Mesothelial cell of epicardium (in vitro differentiated cells): ENCODE measurements at regions not wholly inside any gene's neighbourhood (a gene's known extent, or its start where the extent isn't known, plus 50 kb on each side); places are given as distances from the start of the nearest gene placed in this dataset.

Source experiments
- DNase-seq, 2 experiments: peaks; one replicate each; pipeline ENCODE4 v3.0.0; 2021; ENCODE audit warnings: low spot score in 2 of 2; ENCODE audit not compliant: unreplicated experiment in 2 of 2
- H3K27ac Mint-ChIP-seq: 2 replicates; pipeline ENCODE4 v1.8.0; 2021; ENCODE audit warnings: mixed read lengths
- H3K27me3 Mint-ChIP-seq: 2 replicates; pipeline ENCODE4 v1.8.0; 2021; ENCODE audit warnings: low read depth, mixed read lengths
- H3K36me3 Mint-ChIP-seq: 2 replicates; pipeline ENCODE4 v1.8.0; 2021; ENCODE audit warnings: mixed read lengths
- H3K4me1 Mint-ChIP-seq: 2 replicates; pipeline ENCODE4 v1.8.0; 2021; ENCODE audit warnings: mixed read lengths
- H3K4me3 Mint-ChIP-seq: 2 replicates; pipeline ENCODE4 v1.8.0; 2021; ENCODE audit warnings: mild to moderate bottlenecking, moderate library complexity, mixed read lengths
- H3K9me3 Mint-ChIP-seq: 2 replicates; pipeline ENCODE4 v1.8.0; 2021; ENCODE audit warnings: mixed read lengths
- CTCF ChIP-seq: fragments of 200-600 bp; sonication (generic); IDR thresholded peaks from one replicate; pipeline ENCODE4 v1.5.0; 2021; ENCODE audit warnings: antibody characterized with exemption; ENCODE audit not compliant: unreplicated experiment

DNA sequence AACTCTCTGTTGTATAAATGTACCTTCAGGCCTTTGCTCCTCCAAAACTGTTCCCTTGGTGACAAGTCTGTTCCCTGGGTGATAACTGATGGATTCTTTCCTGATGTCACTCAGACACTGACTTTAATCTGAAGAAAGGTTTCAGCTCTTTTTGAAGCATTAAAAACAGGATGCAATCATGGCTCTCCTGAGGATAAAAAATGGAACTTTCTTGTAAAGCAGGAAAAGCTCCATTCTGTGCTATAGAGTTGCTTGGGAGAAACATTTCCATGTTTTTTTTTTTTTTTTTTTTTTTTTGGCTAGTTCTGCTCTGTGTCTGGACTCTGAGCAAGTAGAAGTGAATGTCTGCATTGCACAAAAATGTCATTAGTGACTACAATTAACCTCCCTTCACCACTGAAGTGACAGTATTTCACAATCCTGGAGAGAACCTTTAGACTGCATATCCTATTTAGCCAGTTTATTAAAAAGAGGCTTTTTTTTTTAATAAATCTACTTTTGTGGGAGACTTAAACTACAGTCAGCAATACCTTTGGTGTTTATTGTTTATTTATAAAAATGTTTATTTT, 101.7 kb upstream of the PRMT6 start:
- Mint-ChIP-seq H3K36me3 (no peaks in the 10 kb centered on the region), H3K9me3 (no peaks in the 10 kb centered on the region), H3K27me3 (peaks cover 4% of the 10 kb centered on the region), H3K4me3 (no peak overlapping the region), H3K4me1 (no peaks in the 10 kb centered on the region), H3K27ac (no peak overlapping the region)
- DNase-seq = no peak
- no peak for TF ChIP-seq CTCF

DNA sequence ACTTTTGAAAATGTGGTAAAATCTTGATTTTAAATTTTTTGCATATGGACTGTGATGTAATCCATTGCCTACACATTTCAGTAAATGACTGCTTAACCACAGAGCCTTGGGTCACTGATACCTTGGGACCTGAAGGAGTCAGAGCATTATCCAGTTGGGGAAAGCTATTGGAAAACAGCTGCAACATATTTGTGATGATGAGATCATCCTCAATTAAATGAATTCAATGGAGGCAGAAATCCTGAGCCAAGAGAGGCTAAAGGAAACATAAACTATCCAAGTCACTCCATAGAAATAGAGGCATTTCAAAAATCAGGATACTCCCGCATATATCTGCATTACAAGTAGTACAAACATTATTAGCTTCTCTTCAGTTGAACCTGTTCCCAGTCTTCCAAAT, 99.8 kb upstream of the PRMT6 start:
- Mint-ChIP-seq H3K27ac (no peak overlapping the region), H3K9me3 (no peaks in the 10 kb centered on the region), H3K27me3 (peaks cover 4% of the 10 kb centered on the region), H3K36me3 (no peaks in the 10 kb centered on the region), H3K4me1 (no peaks in the 10 kb centered on the region), H3K4me3 (no peak overlapping the region)
- no peak for TF ChIP-seq CTCF
- no peak for DNase-seq

- Mint-ChIP-seq H3K27me3 (peaks cover 4% of the 10 kb centered on the region), H3K4me1 (no peaks in the 10 kb centered on the region), H3K27ac (no peak overlapping the region), H3K9me3 (no peaks in the 10 kb centered on the region), H3K36me3 (no peaks in the 10 kb centered on the region), H3K4me3 (no peak overlapping the region)
- DNase-seq = no peak
- no peak for TF ChIP-seq CTCF
These were observed 98.7 kb upstream of the PRMT6 start for GRCh38 chr1:106957795-106958194.

- H3K4me3 Mint-ChIP-seq = no peak overlapping the region
- no peaks in the 10 kb centered on the region for H3K9me3 Mint-ChIP-seq
- H3K27me3 Mint-ChIP-seq = peaks cover 4% of the 10 kb centered on the region
- H3K4me1 Mint-ChIP-seq = no peaks in the 10 kb centered on the region
- TF ChIP-seq CTCF = no peak
- no peak overlapping the region for H3K27ac Mint-ChIP-seq
- H3K36me3 Mint-ChIP-seq = no peaks in the 10 kb centered on the region
- DNase-seq = no peak
These were observed 96.1 kb upstream of the PRMT6 start for GRCh38 chr1:106960412-106960811.

DNA sequence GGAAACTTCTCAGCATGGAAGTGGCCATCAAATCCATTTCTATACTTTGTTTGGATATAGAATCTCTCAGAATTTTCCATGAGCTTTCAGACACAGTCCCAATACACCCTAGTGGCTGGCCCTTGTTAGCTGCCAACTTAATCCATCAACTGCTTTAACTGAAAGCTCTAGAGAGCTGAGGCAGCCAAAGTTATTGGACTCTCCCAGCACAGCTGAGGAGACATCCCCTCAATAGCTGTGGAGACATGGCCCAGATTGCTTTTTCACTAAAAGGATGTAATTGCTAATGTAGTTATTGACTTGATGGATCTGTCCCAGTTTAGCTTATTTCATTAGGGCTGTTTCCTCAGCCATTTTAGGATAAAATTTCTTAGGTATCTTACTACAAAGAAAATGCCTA, 94.8 kb upstream of the PRMT6 start:
- Mint-ChIP-seq H3K27me3 (peaks cover 4% of the 10 kb centered on the region), H3K4me1 (no peaks in the 10 kb centered on the region), H3K36me3 (no peaks in the 10 kb centered on the region), H3K4me3 (no peak overlapping the region), H3K27ac (no peak overlapping the region), H3K9me3 (no peaks in the 10 kb centered on the region)
- no peak for TF ChIP-seq CTCF
- DNase-seq = no peak

GRCh38 chr1:106962591-106962990, 93.9 kb upstream of the PRMT6 start:
- Mint-ChIP-seq H3K4me1 (no peaks in the 10 kb centered on the region), H3K27me3 (peaks cover 4% of the 10 kb centered on the region), H3K27ac (no peak overlapping the region), H3K4me3 (no peak overlapping the region), H3K36me3 (no peaks in the 10 kb centered on the region), H3K9me3 (no peaks in the 10 kb centered on the region)
- TF ChIP-seq CTCF = no peak
- no peak for DNase-seq
